ENCODE measurements at regions not wholly inside any gene's neighbourhood (a gene's known extent, or its start where the extent isn't known, plus 50 kb on each side); places are given as distances from the start of the nearest gene placed in this dataset.

- Mint-ChIP-seq H3K36me3 (ENCODE audit: low read depth) (no peaks in the 10 kb centered on the region), H3K27me3 (peaks cover 23% of the 10 kb centered on the region), H3K27ac (no peak overlapping the region), H3K9me3 (no peaks in the 10 kb centered on the region), H3K4me3 (no peak overlapping the region), H3K4me1 (ENCODE audit: low read depth) (no peaks in the 10 kb centered on the region)
- Histone ChIP-seq H3K36me3 (ENCODE audit: insufficient read depth, low read length) (no peaks in the 10 kb centered on the region), H3K27ac (ENCODE audit: low read depth in 1 of 2, low read length in 2 of 2) (no peak overlapping the region), H3K9me3 (ENCODE audit: control insufficient read depth in 1 of 2, insufficient read depth in 1 of 2, low read length in 2 of 2) (no peaks in the 10 kb centered on the region), H3K4me1 (ENCODE audit: insufficient read depth, low read length) (no peaks in the 10 kb centered on the region), H3K27me3 (ENCODE audit: control insufficient read depth in 1 of 2, insufficient read depth in 2 of 2, low read length in 2 of 2) (no peaks in the 10 kb centered on the region), H3K4me3 (ENCODE audit: low read length) (no peak overlapping the region)
- intact Hi-C loops (cut with DNase I, micrococcal nuclease): no loop called here
- no peak for TF ChIP-seq CTCF (IDR thresholded peaks at IDR 0.05)
- POLR2A ChIA-PET: no interaction called here
- DNase-seq (no peak), ATAC-seq (ENCODE audit: poor library complexity) (no peak)
- CTCF ChIA-PET: no interaction called here
These were observed 58.6 kb upstream of the GK2 start for GRCh38 chr4:79466621-79467020.
